ENCODE measurements at regions not wholly inside any gene's neighbourhood (a gene's known extent, or its start where the extent isn't known, plus 50 kb on each side); places are given as distances from the start of the nearest gene placed in this dataset.
"Not testable (repeated sequence)": the region's sequence is repeated elsewhere in the genome, so short reads cannot be mapped to it uniquely, and the experiment has no call there.

- Mint-ChIP-seq H3K9me3 (no peaks in the 10 kb centered on the region), H3K27me3 (ENCODE audit: insufficient read depth) (no peaks in the 10 kb centered on the region), H3K4me1 (ENCODE audit: low read depth) (no peaks in the 10 kb centered on the region), H3K27ac (no peak overlapping the region), H3K36me3 (ENCODE audit: low read depth) (no peaks in the 10 kb centered on the region), H3K4me3 (no peak overlapping the region)
- intact Hi-C loops (cut with micrococcal nuclease): no loop called here
- no peak for DNase-seq (ENCODE audit: low spot score)
These were observed 107.6 kb upstream of the APCDD1 start for GRCh38 chr18:10346749-10347415.

- H3K27me3 Mint-ChIP-seq (ENCODE audit: insufficient read depth): no peaks in the 10 kb centered on the region
- intact Hi-C loops (cut with micrococcal nuclease): no loop called here
- no peaks in the 10 kb centered on the region for H3K4me1 Mint-ChIP-seq (ENCODE audit: low read depth)
- no peak overlapping the region for H3K27ac Mint-ChIP-seq
- H3K36me3 Mint-ChIP-seq (ENCODE audit: low read depth): no peaks in the 10 kb centered on the region
- DNase-seq (ENCODE audit: low spot score): no peak
- H3K9me3 Mint-ChIP-seq: no peaks in the 10 kb centered on the region
- H3K4me3 Mint-ChIP-seq: no peak overlapping the region
These were observed 104.9 kb upstream of the APCDD1 start for GRCh38 chr18:10349561-10349960.

GRCh38 chr18:10350661-10351060 lies 103.8 kb upstream of the APCDD1 start:
- peaks cover 6% of the 10 kb centered on the region for H3K9me3 Mint-ChIP-seq
- no peak overlapping the region for H3K4me3 Mint-ChIP-seq
- no peaks in the 10 kb centered on the region for H3K27me3 Mint-ChIP-seq (ENCODE audit: insufficient read depth)
- no peak for DNase-seq (ENCODE audit: low spot score)
- H3K27ac Mint-ChIP-seq: no peak overlapping the region
- H3K4me1 Mint-ChIP-seq (ENCODE audit: low read depth): no peaks in the 10 kb centered on the region
- intact Hi-C loops (cut with micrococcal nuclease): no loop called here
- H3K36me3 Mint-ChIP-seq (ENCODE audit: low read depth): no peaks in the 10 kb centered on the region

GRCh38 chr18:10351219-10351818 lies 103.1 kb upstream of the APCDD1 start:
- Mint-ChIP-seq H3K36me3 (ENCODE audit: low read depth) (no peaks in the 10 kb centered on the region), H3K4me3 (no peak overlapping the region), H3K4me1 (ENCODE audit: low read depth) (no peaks in the 10 kb centered on the region), H3K9me3 (peaks cover 13% of the 10 kb centered on the region), H3K27me3 (ENCODE audit: insufficient read depth) (no peaks in the 10 kb centered on the region), H3K27ac (no peak overlapping the region)
- intact Hi-C loops (cut with micrococcal nuclease): no loop called here
- DNase-seq (ENCODE audit: low spot score): no peak

GRCh38 chr18:10351858-10352257 lies 102.6 kb upstream of the APCDD1 start:
- no peak for DNase-seq (ENCODE audit: low spot score)
- Mint-ChIP-seq H3K4me1 (ENCODE audit: low read depth) (no peaks in the 10 kb centered on the region), H3K27me3 (ENCODE audit: insufficient read depth) (no peaks in the 10 kb centered on the region), H3K36me3 (ENCODE audit: low read depth) (no peaks in the 10 kb centered on the region), H3K4me3 (no peak overlapping the region), H3K27ac (no peak overlapping the region), H3K9me3 (peaks cover 18% of the 10 kb centered on the region)
- intact Hi-C loops (cut with micrococcal nuclease): no loop called here

GRCh38 chr18:10352671-10353070 lies 101.8 kb upstream of the APCDD1 start:
- intact Hi-C loops (cut with micrococcal nuclease): no loop called here
- H3K9me3 Mint-ChIP-seq: peaks cover 25% of the 10 kb centered on the region
- H3K36me3 Mint-ChIP-seq (ENCODE audit: low read depth): no peaks in the 10 kb centered on the region
- H3K4me3 Mint-ChIP-seq: no peak overlapping the region
- no peak for DNase-seq (ENCODE audit: low spot score)
- no peaks in the 10 kb centered on the region for H3K4me1 Mint-ChIP-seq (ENCODE audit: low read depth)
- H3K27me3 Mint-ChIP-seq (ENCODE audit: insufficient read depth): no peaks in the 10 kb centered on the region
- no peak overlapping the region for H3K27ac Mint-ChIP-seq

- H3K36me3 Mint-ChIP-seq (ENCODE audit: low read depth): peaks cover 2% of the 10 kb centered on the region
- H3K4me1 Mint-ChIP-seq (ENCODE audit: low read depth): no peaks in the 10 kb centered on the region
- no peak overlapping the region for H3K27ac Mint-ChIP-seq
- no peak overlapping the region for H3K4me3 Mint-ChIP-seq
- DNase-seq (ENCODE audit: low spot score): no peak
- intact Hi-C loops (cut with micrococcal nuclease): no loop called here
- peaks cover 28% of the 10 kb centered on the region for H3K9me3 Mint-ChIP-seq
- H3K27me3 Mint-ChIP-seq (ENCODE audit: insufficient read depth): no peaks in the 10 kb centered on the region
These were observed 100.6 kb upstream of the APCDD1 start for GRCh38 chr18:10353791-10354190.

GRCh38 chr18:10354241-10354811 lies 100.1 kb upstream of the APCDD1 start:
- no peaks in the 10 kb centered on the region for H3K27me3 Mint-ChIP-seq (ENCODE audit: insufficient read depth)
- H3K9me3 Mint-ChIP-seq: peaks cover 28% of the 10 kb centered on the region
- no peak overlapping the region for H3K4me3 Mint-ChIP-seq
- H3K36me3 Mint-ChIP-seq (ENCODE audit: low read depth): peaks cover 2% of the 10 kb centered on the region
- no peak overlapping the region for H3K27ac Mint-ChIP-seq
- intact Hi-C loops (cut with micrococcal nuclease): no loop called here
- no peaks in the 10 kb centered on the region for H3K4me1 Mint-ChIP-seq (ENCODE audit: low read depth)
- DNase-seq (ENCODE audit: low spot score): no peak

- no peaks in the 10 kb centered on the region for H3K4me1 Mint-ChIP-seq (ENCODE audit: low read depth)
- no peak overlapping the region for H3K27ac Mint-ChIP-seq
- H3K4me3 Mint-ChIP-seq: no peak overlapping the region
- DNase-seq (ENCODE audit: low spot score): no peak
- peaks cover 28% of the 10 kb centered on the region for H3K9me3 Mint-ChIP-seq
- intact Hi-C loops (cut with micrococcal nuclease): no loop called here
- no peaks in the 10 kb centered on the region for H3K27me3 Mint-ChIP-seq (ENCODE audit: insufficient read depth)
- H3K36me3 Mint-ChIP-seq (ENCODE audit: low read depth): peaks cover 2% of the 10 kb centered on the region
These were observed 99.5 kb upstream of the APCDD1 start for GRCh38 chr18:10354890-10355289.

GRCh38 chr18:10356999-10357398 lies 97.4 kb upstream of the APCDD1 start:
- H3K27ac Mint-ChIP-seq; H3K4me3 Mint-ChIP-seq; intact Hi-C loops (cut with micrococcal nuclease); H3K4me1 Mint-ChIP-seq (ENCODE audit: low read depth); H3K27me3 Mint-ChIP-seq (ENCODE audit: insufficient read depth); H3K36me3 Mint-ChIP-seq (ENCODE audit: low read depth); DNase-seq (ENCODE audit: low spot score): not testable (repeated sequence)
- H3K9me3 Mint-ChIP-seq: peaks cover 28% of the 10 kb centered on the region

GRCh38 chr18:10361660-10362059 lies 92.8 kb upstream of the APCDD1 start:
- Mint-ChIP-seq H3K9me3 (peaks cover 17% of the 10 kb centered on the region), H3K27ac (no peak overlapping the region), H3K27me3 (ENCODE audit: insufficient read depth) (peaks cover 3% of the 10 kb centered on the region), H3K4me3 (no peak overlapping the region), H3K36me3 (ENCODE audit: low read depth) (peaks cover 2% of the 10 kb centered on the region), H3K4me1 (ENCODE audit: low read depth) (no peaks in the 10 kb centered on the region)
- no peak for DNase-seq (ENCODE audit: low spot score)
- intact Hi-C loops (cut with micrococcal nuclease): no loop called here

- Mint-ChIP-seq H3K27me3 (ENCODE audit: insufficient read depth) (peaks cover 11% of the 10 kb centered on the region), H3K27ac (no peak overlapping the region), H3K4me3 (no peak overlapping the region), H3K4me1 (ENCODE audit: low read depth) (no peaks in the 10 kb centered on the region), H3K9me3 (peaks cover 5% of the 10 kb centered on the region), H3K36me3 (ENCODE audit: low read depth) (no peaks in the 10 kb centered on the region)
- no peak for DNase-seq (ENCODE audit: low spot score)
- intact Hi-C loops (cut with micrococcal nuclease): no loop called here
These were observed 89.4 kb upstream of the APCDD1 start for GRCh38 chr18:10365021-10365500.

GRCh38 chr18:10365901-10366300 lies 88.5 kb upstream of the APCDD1 start:
- no peak overlapping the region for H3K4me3 Mint-ChIP-seq
- peaks cover 5% of the 10 kb centered on the region for H3K9me3 Mint-ChIP-seq
- H3K27ac Mint-ChIP-seq: no peak overlapping the region
- H3K4me1 Mint-ChIP-seq (ENCODE audit: low read depth): no peaks in the 10 kb centered on the region
- intact Hi-C loops (cut with micrococcal nuclease): no loop called here
- DNase-seq (ENCODE audit: low spot score): no peak
- no peaks in the 10 kb centered on the region for H3K36me3 Mint-ChIP-seq (ENCODE audit: low read depth)
- peaks cover 11% of the 10 kb centered on the region for H3K27me3 Mint-ChIP-seq (ENCODE audit: insufficient read depth)
